GF-D8 (cell line): ENCODE measurements at regions not wholly inside any gene's neighbourhood (a gene's known extent, or its start where the extent isn't known, plus 50 kb on each side); places are given as distances from the start of the nearest gene placed in this dataset.

Source experiments
- DNase-seq: peaks from one replicate; lab custom pipeline; 2025; lab: John Stamatoyannopoulos, UW

GRCh38 chr1:191585095-191585494 lies 573.2 kb upstream of the RGS18 start:
- DNase-seq = no peak

DNA sequence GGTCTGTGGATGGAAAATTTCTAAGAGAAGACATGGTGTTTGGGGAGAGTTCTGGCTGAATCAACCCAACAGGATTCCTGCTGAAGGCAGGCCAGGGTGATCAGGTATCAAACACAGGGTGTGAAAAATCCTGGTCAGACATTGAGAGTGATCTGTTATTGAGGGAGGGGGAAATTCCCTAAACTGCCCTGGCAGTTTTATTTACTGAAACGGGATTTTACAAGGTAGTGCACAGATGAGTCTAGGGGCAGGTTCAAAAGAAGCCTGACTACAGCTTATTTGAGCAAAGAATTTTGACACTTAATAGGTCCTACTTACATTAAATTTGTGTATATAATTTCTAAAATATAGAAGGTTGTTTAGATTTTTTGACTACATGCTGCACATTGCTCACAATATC lies 569.4 kb upstream of the RGS18 start:
- no peak for DNase-seq

DNA sequence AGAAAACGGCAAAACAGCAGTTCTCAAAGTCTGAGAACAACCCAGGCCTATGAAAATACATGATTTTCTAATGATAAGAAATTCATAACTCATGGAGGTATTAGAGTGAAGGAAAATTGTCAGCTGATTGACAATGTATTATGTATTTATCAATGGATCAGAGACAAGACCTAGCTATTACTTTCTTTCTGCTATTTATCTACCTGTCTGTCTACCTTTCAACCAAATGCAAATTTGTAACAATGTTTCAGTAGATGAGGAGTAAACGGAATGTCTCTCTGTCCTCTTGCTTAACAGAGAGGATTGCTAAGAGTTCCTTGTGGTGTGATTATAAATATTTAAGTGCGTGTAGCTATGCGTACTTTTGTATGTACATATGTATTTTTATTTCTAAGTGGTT lies 568.7 kb upstream of the RGS18 start:
- no peak for DNase-seq

DNA sequence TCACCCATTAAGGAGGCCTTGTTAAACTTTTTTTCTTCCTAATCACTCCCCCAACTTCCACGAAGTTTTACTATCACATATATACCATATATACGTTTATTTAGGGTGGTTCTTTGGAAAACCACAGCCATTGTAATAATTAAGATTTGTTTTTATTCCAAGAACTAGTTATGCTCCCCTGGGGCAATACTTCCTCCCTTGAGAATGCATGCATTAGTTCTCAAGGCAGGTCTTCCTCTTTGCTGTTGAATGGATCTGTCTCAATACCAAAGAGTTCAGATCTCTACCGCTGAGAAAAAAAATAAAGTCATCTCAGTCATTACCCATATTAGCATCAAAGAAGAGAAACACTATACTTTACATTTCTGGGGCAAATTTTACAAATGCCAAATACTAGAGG lies 567.7 kb upstream of the RGS18 start:
- DNase-seq = no peak

GRCh38 chr1:191592039-191592438 lies 566.2 kb upstream of the RGS18 start:
- DNase-seq = no peak

DNA sequence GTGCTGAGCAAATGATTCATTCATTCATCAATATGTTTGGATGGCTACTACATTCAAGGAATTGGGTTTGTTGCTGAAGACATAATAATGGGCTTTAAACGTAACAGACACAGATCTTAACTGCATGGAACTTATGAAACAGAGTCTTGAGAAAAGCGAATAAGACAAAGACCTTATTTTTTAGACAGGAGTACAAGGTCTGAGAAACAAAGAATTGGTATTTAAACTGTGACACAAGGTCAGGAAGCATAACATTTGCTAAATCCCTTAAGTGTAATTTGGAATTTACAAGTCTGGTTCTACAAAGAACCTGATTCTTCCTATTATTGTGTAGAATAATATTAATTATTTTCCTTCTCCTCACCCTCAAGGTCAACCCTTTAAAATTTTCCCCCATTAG lies 565.4 kb upstream of the RGS18 start:
- no peak for DNase-seq

GRCh38 chr1:191595170-191595569 lies 563.1 kb upstream of the RGS18 start:
- no peak for DNase-seq

GRCh38 chr1:191608367-191608766 lies 549.9 kb upstream of the RGS18 start:
- DNase-seq = no peak

DNA sequence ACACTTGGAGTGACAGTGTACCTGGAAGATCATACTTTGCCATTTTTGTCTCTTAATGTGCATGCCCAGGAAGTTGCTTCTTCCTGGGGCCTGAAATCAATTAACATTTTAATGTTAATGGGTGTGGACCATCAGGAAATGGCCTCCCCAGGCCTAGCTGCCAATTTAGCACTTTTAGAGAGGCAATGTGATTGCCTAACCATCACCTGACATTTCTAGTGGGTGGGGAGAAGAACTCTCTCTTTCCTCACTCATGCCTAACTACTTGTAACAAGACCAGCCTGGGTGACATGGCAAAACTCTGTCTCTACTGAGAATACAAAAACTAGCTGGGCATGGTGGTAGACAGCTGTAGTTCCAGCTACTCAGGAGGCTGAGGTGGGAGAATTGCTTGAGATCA lies 549.0 kb upstream of the RGS18 start:
- no peak for DNase-seq

GRCh38 chr1:191615101-191615821 lies 543.0 kb upstream of the RGS18 start:
- DNase-seq = no peak

DNA sequence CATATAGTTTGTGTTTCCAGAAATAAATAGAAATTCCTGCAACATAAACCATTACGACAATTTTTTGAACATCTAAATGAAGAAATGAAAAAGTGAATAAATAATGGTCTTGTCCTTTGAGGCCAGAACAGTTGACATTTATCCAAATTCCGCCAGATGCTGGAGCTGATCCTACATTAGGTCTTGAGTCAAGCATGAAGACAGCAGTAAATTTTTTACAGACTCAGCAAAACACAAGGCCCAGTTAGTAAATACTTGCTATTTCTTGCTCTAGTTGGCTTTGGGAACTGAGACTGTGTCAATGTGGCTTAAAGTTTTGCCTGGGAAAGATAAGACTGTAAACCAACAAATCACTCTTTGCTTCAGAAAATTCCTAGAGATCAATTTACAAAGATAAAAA lies 540.1 kb upstream of the RGS18 start:
- no peak for DNase-seq

DNA sequence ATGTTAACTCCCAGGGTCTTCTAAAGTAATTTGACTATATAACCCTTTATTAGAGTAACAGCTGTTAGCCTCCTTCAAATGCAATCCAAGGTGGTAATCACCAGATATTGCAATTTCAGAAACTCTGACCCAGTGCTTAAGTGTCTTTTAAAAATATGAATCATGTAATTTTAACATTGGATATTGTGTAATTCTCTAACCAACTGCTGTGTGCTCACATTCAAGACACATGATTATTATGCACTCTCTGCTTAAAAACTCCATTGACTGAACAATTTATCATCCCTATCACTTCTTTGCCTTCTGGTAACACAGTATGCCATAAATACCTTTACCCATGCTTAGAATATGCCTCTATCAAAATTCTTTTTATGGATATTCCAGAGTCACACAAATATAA lies 537.4 kb upstream of the RGS18 start:
- no peak for DNase-seq

- DNase-seq = no peak
Observed at GRCh38 chr1:191624044-191624443, 534.2 kb upstream of the RGS18 start.

DNA sequence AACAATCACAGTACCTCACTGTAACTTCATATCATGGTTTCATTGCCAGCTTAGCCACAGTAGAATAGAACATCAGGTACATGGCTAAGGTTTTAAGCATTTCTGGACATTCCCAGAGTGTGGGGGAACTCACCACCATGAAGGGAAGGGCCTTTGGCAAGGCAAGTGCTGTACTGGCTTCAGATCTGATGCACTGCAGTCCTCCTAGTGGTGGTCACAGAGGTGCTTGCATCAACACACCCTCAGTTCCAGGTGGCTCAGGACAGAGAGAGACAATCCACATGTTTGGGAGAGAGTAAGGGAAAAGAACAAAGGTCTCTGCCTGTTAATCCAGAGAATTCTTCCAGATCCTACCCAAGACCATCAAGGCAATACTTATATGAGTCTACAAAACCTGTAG lies 528.4 kb upstream of the RGS18 start:
- no peak for DNase-seq

DNA sequence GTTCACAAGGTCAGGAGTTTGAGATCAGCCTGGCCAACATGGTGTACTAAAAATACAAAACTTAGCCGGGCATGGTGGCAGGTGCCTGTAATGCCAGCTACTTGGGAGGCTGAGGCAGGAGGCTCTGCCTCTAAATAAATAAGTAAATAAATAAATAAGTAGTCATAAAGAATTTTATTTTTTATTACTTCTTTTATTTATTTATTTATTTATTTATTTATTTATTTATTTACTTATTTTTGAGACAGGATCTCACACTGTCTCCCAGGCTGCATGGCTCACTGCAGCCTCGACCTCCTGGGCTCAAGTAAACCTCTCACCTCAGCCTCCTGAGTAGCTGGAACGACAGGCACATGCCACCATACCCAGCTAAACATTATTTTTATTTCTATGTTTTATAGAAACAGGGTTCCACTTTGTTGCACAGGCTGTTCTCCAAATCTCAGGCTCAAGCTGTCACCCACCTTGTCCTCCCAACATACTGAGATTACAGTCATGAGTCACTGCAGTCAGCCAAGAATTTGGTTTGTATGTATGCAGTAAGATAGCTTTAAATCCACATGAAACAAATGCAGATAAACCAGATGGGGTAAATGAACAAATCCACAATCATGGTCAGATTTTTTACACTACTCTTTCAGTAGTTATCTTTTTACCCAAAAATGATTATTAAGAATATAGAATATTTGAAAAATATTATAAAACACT lies 523.3 kb upstream of the RGS18 start:
- DNase-seq = no peak

GRCh38 chr1:191636345-191636744 lies 521.9 kb upstream of the RGS18 start:
- no peak for DNase-seq

DNA sequence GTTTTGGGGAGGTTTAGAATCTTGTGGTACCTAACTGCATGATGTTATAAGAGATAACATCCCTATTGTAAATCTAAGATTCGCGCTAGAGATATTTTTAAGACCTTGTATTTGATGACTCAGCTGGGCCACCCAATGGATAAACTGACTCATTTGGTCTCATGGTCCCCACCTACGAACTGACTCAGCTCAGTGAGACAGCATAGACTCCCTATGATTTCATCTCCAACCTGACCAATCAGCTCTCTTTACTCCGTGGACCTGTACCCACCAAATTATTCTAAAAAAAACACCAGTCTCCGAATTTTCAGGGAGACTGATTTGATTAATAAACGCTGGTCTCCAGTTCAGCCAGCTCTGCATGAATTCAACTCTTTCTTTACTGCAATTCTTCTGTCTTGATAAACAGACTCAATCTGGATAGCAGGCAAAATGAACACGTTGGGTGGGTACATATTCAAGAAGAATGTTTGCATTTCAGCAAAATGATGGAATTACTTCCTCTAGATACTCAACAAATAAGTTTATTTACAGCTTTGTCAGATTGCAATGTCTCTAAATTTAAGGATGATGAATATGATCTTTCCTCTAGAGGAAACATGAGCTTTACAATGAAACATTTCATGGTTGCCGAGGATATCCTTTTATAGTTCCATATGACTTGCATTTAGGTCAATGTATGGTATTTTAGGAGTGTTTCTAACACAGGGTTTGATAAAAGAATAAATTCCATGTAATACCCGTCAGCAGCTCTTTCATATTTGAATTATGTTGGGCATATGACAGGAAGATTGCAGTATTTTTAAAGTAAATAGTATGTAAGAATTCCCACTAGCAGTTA lies 516.6 kb upstream of the RGS18 start:
- no peak for DNase-seq

- no peak for DNase-seq
Observed at GRCh38 chr1:191643060-191643459, 515.2 kb upstream of the RGS18 start.

- no peak for DNase-seq
Observed at GRCh38 chr1:191648939-191649338, 509.3 kb upstream of the RGS18 start.

- no peak for DNase-seq
Observed at GRCh38 chr1:191662051-191662450, 496.2 kb upstream of the RGS18 start.

- no peak for DNase-seq
Observed at GRCh38 chr1:191662746-191663145, 495.5 kb upstream of the RGS18 start.

DNA sequence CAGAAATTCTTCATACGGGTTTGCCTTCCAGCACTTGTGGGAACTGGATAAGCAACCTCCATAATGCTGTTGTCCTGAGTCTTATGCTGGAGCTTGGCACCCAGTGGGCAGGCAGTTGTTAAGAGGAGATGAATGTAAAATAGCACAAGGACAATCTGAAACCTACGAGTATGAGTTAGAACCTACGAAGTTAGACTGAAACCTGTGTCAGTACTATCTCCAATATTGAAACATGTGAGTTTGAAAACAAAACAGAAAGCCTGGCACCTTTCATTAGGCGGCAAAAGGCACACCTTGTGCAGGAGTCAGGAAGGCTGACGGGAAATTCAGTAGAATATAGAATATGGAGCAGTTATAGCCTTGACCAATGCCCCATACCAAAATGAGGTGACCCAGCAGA lies 489.7 kb upstream of the RGS18 start:
- DNase-seq = no peak

GRCh38 chr1:191669629-191670028 lies 488.6 kb upstream of the RGS18 start:
- DNase-seq = no peak
